ENCODE measurements at regions not wholly inside any gene's neighbourhood (a gene's known extent, or its start where the extent isn't known, plus 50 kb on each side); places are given as distances from the start of the nearest gene placed in this dataset.

GRCh38 chr6:106882138-106882537 lies 92.4 kb downstream of the CD24 start:
- no peak for TF ChIP-seq CTCF (IDR thresholded peaks at IDR 0.05; ENCODE audit: low read depth, low read length)
- TF ChIP-seq EZH2phosphoT487 (IDR thresholded peaks at IDR 0.05; ENCODE audit: low read depth): no peak
- H3K4me3 ChIP-seq (ENCODE audit: low read length): no peak overlapping the region
- H4K20me1 ChIP-seq (ENCODE audit: insufficient read depth, low read length): no peaks in the 10 kb centered on the region
- no peaks in the 10 kb centered on the region for H3K36me3 ChIP-seq (replicated peaks; ENCODE audit: low read depth, low read length)
- H3K9me3 ChIP-seq (ENCODE audit: insufficient read depth, low read length): no peaks in the 10 kb centered on the region
- H2AFZ ChIP-seq (ENCODE audit: low read depth, low read length): no peak overlapping the region
- no peaks in the 10 kb centered on the region for H3K27me3 ChIP-seq (ENCODE audit: low read depth, low read length)
- no peaks in the 10 kb centered on the region for H3K4me1 ChIP-seq (ENCODE audit: low read length)
- H3K9ac ChIP-seq (ENCODE audit: low read length): no peak overlapping the region
- H3K27ac ChIP-seq (ENCODE audit: low read length): no peak overlapping the region
- no peak overlapping the region for H3K4me2 ChIP-seq (ENCODE audit: low read length)
- H3K79me2 ChIP-seq (ENCODE audit: low read length): no peaks in the 10 kb centered on the region

GRCh38 chr6:106880952-106881351 lies 93.6 kb downstream of the CD24 start:
- Histone ChIP-seq H3K9ac (ENCODE audit: low read length) (no peak overlapping the region), H2AFZ (ENCODE audit: low read depth, low read length) (no peak overlapping the region), H3K4me1 (ENCODE audit: low read length) (no peaks in the 10 kb centered on the region), H3K4me2 (ENCODE audit: low read length) (no peak overlapping the region), H3K9me3 (ENCODE audit: insufficient read depth, low read length) (no peaks in the 10 kb centered on the region), H3K4me3 (ENCODE audit: low read length) (no peak overlapping the region), H3K79me2 (ENCODE audit: low read length) (no peaks in the 10 kb centered on the region), H3K27me3 (ENCODE audit: low read depth, low read length) (no peaks in the 10 kb centered on the region), H3K36me3 (replicated peaks; ENCODE audit: low read depth, low read length) (no peaks in the 10 kb centered on the region), H4K20me1 (ENCODE audit: insufficient read depth, low read length) (no peaks in the 10 kb centered on the region), H3K27ac (ENCODE audit: low read length) (no peak overlapping the region)
- no peak for TF ChIP-seq EZH2phosphoT487 (IDR thresholded peaks at IDR 0.05; ENCODE audit: low read depth)
- no peak for TF ChIP-seq CTCF (IDR thresholded peaks at IDR 0.05; ENCODE audit: low read depth, low read length)

GRCh38 chr6:106875782-106876321 lies 98.7 kb downstream of the CD24 start:
- TF ChIP-seq CTCF (IDR thresholded peaks at IDR 0.05; ENCODE audit: low read depth, low read length): no peak
- H3K27ac ChIP-seq (ENCODE audit: low read length): no peak overlapping the region
- H3K36me3 ChIP-seq (replicated peaks; ENCODE audit: low read depth, low read length): no peaks in the 10 kb centered on the region
- H3K27me3 ChIP-seq (ENCODE audit: low read depth, low read length): no peaks in the 10 kb centered on the region
- H3K9ac ChIP-seq (ENCODE audit: low read length): no peak overlapping the region
- H3K79me2 ChIP-seq (ENCODE audit: low read length): no peaks in the 10 kb centered on the region
- no peak overlapping the region for H3K4me3 ChIP-seq (ENCODE audit: low read length)
- no peaks in the 10 kb centered on the region for H4K20me1 ChIP-seq (ENCODE audit: insufficient read depth, low read length)
- H2AFZ ChIP-seq (ENCODE audit: low read depth, low read length): no peak overlapping the region
- no peaks in the 10 kb centered on the region for H3K9me3 ChIP-seq (ENCODE audit: insufficient read depth, low read length)
- no peaks in the 10 kb centered on the region for H3K4me1 ChIP-seq (ENCODE audit: low read length)
- H3K4me2 ChIP-seq (ENCODE audit: low read length): no peak overlapping the region

GRCh38 chr6:106874481-106874880 lies 100.0 kb downstream of the CD24 start:
- no peaks in the 10 kb centered on the region for H3K79me2 ChIP-seq (ENCODE audit: low read length)

More at GRCh38 chr6:106874481-106874880, 100.0 kb downstream of the CD24 start:
- H4K20me1 ChIP-seq (ENCODE audit: insufficient read depth, low read length): no peaks in the 10 kb centered on the region
- H3K27ac ChIP-seq (ENCODE audit: low read length): no peak overlapping the region
- H3K9ac ChIP-seq (ENCODE audit: low read length): no peak overlapping the region
- H3K4me1 ChIP-seq (ENCODE audit: low read length): no peaks in the 10 kb centered on the region
- H3K4me3 ChIP-seq (ENCODE audit: low read length): no peak overlapping the region
- H3K4me2 ChIP-seq (ENCODE audit: low read length): no peak overlapping the region
- no peaks in the 10 kb centered on the region for H3K27me3 ChIP-seq (ENCODE audit: low read depth, low read length)
- TF ChIP-seq EZH2phosphoT487 (IDR thresholded peaks at IDR 0.05; ENCODE audit: low read depth) (no peak), CTCF (IDR thresholded peaks at IDR 0.05; ENCODE audit: low read depth, low read length) (no peak)
- no peaks in the 10 kb centered on the region for H3K36me3 ChIP-seq (replicated peaks; ENCODE audit: low read depth, low read length)
- H3K9me3 ChIP-seq (ENCODE audit: insufficient read depth, low read length): no peaks in the 10 kb centered on the region
- no peak overlapping the region for H2AFZ ChIP-seq (ENCODE audit: low read depth, low read length)
